ENCODE measurements at regions not wholly inside any gene's neighbourhood (a gene's known extent, or its start where the extent isn't known, plus 50 kb on each side); places are given as distances from the start of the nearest gene placed in this dataset.

GRCh38 chr12:11965258-11965910 is 105.4 kb upstream of the BCL2L14 start:
- no peak for TF ChIP-seq CTCF (conservative IDR thresholded peaks at IDR 0.05; ENCODE audit: low read depth, low read length)
- no peak for DNase-seq (ENCODE audit: low read depth)
- no peak overlapping the region for H3K4me3 ChIP-seq (ENCODE audit: low read length)

- no peak for TF ChIP-seq CTCF (conservative IDR thresholded peaks at IDR 0.05; ENCODE audit: low read depth, low read length)
- DNase-seq (ENCODE audit: low read depth) = no peak
- H3K4me3 ChIP-seq (ENCODE audit: low read length) = no peak overlapping the region
Observed at GRCh38 chr12:11967376-11968047, 103.2 kb upstream of the BCL2L14 start.

- no peak overlapping the region for H3K4me3 ChIP-seq (ENCODE audit: low read length)
- TF ChIP-seq CTCF (conservative IDR thresholded peaks at IDR 0.05; ENCODE audit: low read depth, low read length) = no peak
- no peak for DNase-seq (ENCODE audit: low read depth)
Observed at GRCh38 chr12:11968048-11968383, 102.7 kb upstream of the BCL2L14 start.

GRCh38 chr12:11968516-11968915 is 102.2 kb upstream of the BCL2L14 start:
- DNase-seq (ENCODE audit: low read depth) = no peak
- TF ChIP-seq CTCF (conservative IDR thresholded peaks at IDR 0.05; ENCODE audit: low read depth, low read length) = no peak
- no peak overlapping the region for H3K4me3 ChIP-seq (ENCODE audit: low read length)

- no peak for DNase-seq (ENCODE audit: low read depth)
- H3K4me3 ChIP-seq (ENCODE audit: low read length) = no peak overlapping the region
- no peak for TF ChIP-seq CTCF (conservative IDR thresholded peaks at IDR 0.05; ENCODE audit: low read depth, low read length)
Observed at GRCh38 chr12:11969437-11970154, 101.1 kb upstream of the BCL2L14 start.

- TF ChIP-seq CTCF (conservative IDR thresholded peaks at IDR 0.05; ENCODE audit: low read depth, low read length) = no peak
- no peak overlapping the region for H3K4me3 ChIP-seq (ENCODE audit: low read length)
- no peak for DNase-seq (ENCODE audit: low read depth)
Observed at GRCh38 chr12:11970155-11970520, 100.6 kb upstream of the BCL2L14 start.

- DNase-seq (ENCODE audit: low read depth) = no peak
- no peak for TF ChIP-seq CTCF (conservative IDR thresholded peaks at IDR 0.05; ENCODE audit: low read depth, low read length)
- H3K4me3 ChIP-seq (ENCODE audit: low read length) = no peak overlapping the region
Observed at GRCh38 chr12:11973396-11973795, 97.3 kb upstream of the BCL2L14 start.

Measured in retinal pigment epithelial cell (primary cell).